ENCODE measurements at regions not wholly inside any gene's neighbourhood (a gene's known extent, or its start where the extent isn't known, plus 50 kb on each side); places are given as distances from the start of the nearest gene placed in this dataset.

GRCh38 chr5:166486348-166486747 is 1805.1 kb upstream of the WWC1 start:
- H3K36me3 Mint-ChIP-seq: no peaks in the 10 kb centered on the region
- no peaks in the 10 kb centered on the region for H3K4me1 Mint-ChIP-seq
- no peaks in the 10 kb centered on the region for H3K36me3 ChIP-seq (replicated peaks in 1 of 2; ENCODE audit: control insufficient read depth in 1 of 2, insufficient read depth in 2 of 2, low read length in 2 of 2)

GRCh38 chr5:166488560-166488959 is 1802.9 kb upstream of the WWC1 start:
- H3K4me1 Mint-ChIP-seq: no peaks in the 10 kb centered on the region
- no peaks in the 10 kb centered on the region for H4K20me1 ChIP-seq (ENCODE audit: insufficient read depth, low read length)
- TF ChIP-seq, protein P1, sequence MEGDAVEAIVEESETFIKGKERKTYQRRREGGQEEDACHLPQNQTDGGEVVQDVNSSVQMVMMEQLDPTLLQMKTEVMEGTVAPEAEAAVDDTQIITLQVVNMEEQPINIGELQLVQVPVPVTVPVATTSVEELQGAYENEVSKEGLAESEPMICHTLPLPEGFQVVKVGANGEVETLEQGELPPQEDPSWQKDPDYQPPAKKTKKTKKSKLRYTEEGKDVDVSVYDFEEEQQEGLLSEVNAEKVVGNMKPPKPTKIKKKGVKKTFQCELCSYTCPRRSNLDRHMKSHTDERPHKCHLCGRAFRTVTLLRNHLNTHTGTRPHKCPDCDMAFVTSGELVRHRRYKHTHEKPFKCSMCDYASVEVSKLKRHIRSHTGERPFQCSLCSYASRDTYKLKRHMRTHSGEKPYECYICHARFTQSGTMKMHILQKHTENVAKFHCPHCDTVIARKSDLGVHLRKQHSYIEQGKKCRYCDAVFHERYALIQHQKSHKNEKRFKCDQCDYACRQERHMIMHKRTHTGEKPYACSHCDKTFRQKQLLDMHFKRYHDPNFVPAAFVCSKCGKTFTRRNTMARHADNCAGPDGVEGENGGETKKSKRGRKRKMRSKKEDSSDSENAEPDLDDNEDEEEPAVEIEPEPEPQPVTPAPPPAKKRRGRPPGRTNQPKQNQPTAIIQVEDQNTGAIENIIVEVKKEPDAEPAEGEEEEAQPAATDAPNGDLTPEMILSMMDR (IDR thresholded peaks at IDR 0.05): no peak
- peaks cover 0 to 1% (median 0%) of the 10 kb centered on the region in 3 donors for H3K27me3 Mint-ChIP-seq (ENCODE audit: low read depth in 3 of 3)
- no peak for DNase-seq
- no peak overlapping the region for H3K4me3 ChIP-seq (replicated peaks in 1 of 3; ENCODE audit: low read depth in 2 of 3, low read length in 3 of 3)
- H3K79me2 ChIP-seq (ENCODE audit: insufficient read depth, low read length): no peaks in the 10 kb centered on the region
- H3K4me1 ChIP-seq (ENCODE audit: control insufficient read depth in 1 of 2, insufficient read depth in 2 of 2, low read length in 2 of 2): no peaks in the 10 kb centered on the region
- H3K27ac ChIP-seq (ENCODE audit: low read depth in 1 of 2, low read length in 2 of 2): no peak overlapping the region
- peaks cover 15% of the 10 kb centered on the region in 2 donors for H3K9me3 ChIP-seq (replicated peaks in 1 of 2; ENCODE audit: control insufficient read depth in 1 of 2, insufficient read depth in 1 of 2, low read length in 2 of 2)
- peaks cover 0 to 15% (median 6%) of the 10 kb centered on the region in 7 donors for H3K9me3 Mint-ChIP-seq
- no peaks in the 10 kb centered on the region for H3K36me3 Mint-ChIP-seq
- no peak overlapping the region for H3K4me2 ChIP-seq (replicated peaks; ENCODE audit: extremely low read depth, low read length, poor library complexity, severe bottlenecking)
- no peaks in the 10 kb centered on the region for H3K27me3 ChIP-seq (ENCODE audit: control insufficient read depth in 2 of 2, insufficient read depth in 2 of 2, low read length in 2 of 2)
- no CpG with 5 or more reads among the region's 3 CpGs for WGBS (ENCODE audit: insufficient coverage)
- no peak overlapping the region for H2AFZ ChIP-seq (ENCODE audit: insufficient read depth, low read depth, low read length, poor library complexity, severe bottlenecking)
- H3K4me3 Mint-ChIP-seq: no peak overlapping the region
- no peaks in the 10 kb centered on the region for H3K36me3 ChIP-seq (replicated peaks in 1 of 2; ENCODE audit: control insufficient read depth in 1 of 2, insufficient read depth in 2 of 2, low read length in 2 of 2)
- H3K27ac Mint-ChIP-seq: no peak overlapping the region
- intact Hi-C loops (cut with micrococcal nuclease): no loop called here
- no peak overlapping the region for H3K9ac ChIP-seq (ENCODE audit: insufficient read depth, low read length, poor library complexity, severe bottlenecking)

More at GRCh38 chr5:166486348-166486747, 1805.1 kb upstream of the WWC1 start:
- Mint-ChIP-seq H3K4me3 (no peak overlapping the region), H3K9me3 (peaks cover 2 to 11% (median 5%) of the 10 kb centered on the region in 7 donors), H3K27me3 (ENCODE audit: low read depth in 3 of 3) (peaks cover 0 to 1% (median 0%) of the 10 kb centered on the region in 3 donors), H3K27ac (no peak overlapping the region)
- no CpG with 5 or more reads among the region's 3 CpGs for WGBS (ENCODE audit: insufficient coverage)
- H3K4me3 ChIP-seq (replicated peaks in 1 of 3; ENCODE audit: low read depth in 2 of 3, low read length in 3 of 3): no peak overlapping the region
- H3K4me2 ChIP-seq (replicated peaks; ENCODE audit: extremely low read depth, low read length, poor library complexity, severe bottlenecking): no peak overlapping the region
- intact Hi-C loops (cut with micrococcal nuclease): no loop called here
- no peak overlapping the region for H3K27ac ChIP-seq (ENCODE audit: low read depth in 1 of 2, low read length in 2 of 2)
- H3K9ac ChIP-seq (ENCODE audit: insufficient read depth, low read length, poor library complexity, severe bottlenecking): no peak overlapping the region
- no peaks in the 10 kb centered on the region for H3K4me1 ChIP-seq (ENCODE audit: control insufficient read depth in 1 of 2, insufficient read depth in 2 of 2, low read length in 2 of 2)
- H3K27me3 ChIP-seq (ENCODE audit: control insufficient read depth in 2 of 2, insufficient read depth in 2 of 2, low read length in 2 of 2): no peaks in the 10 kb centered on the region
- H3K9me3 ChIP-seq (replicated peaks in 1 of 2; ENCODE audit: control insufficient read depth in 1 of 2, insufficient read depth in 1 of 2, low read length in 2 of 2): peaks cover 12 to 20% of the 10 kb centered on the region in 2 donors
- TF ChIP-seq, protein P1 (IDR thresholded peaks at IDR 0.05): no peak
- H2AFZ ChIP-seq (ENCODE audit: insufficient read depth, low read depth, low read length, poor library complexity, severe bottlenecking): no peak overlapping the region
- H4K20me1 ChIP-seq (ENCODE audit: insufficient read depth, low read length): no peaks in the 10 kb centered on the region
- DNase-seq: no peak
- no peaks in the 10 kb centered on the region for H3K79me2 ChIP-seq (ENCODE audit: insufficient read depth, low read length)

All from CD14-positive monocyte (primary cell).